ENCODE measurements at regions not wholly inside any gene's neighbourhood (a gene's known extent, or its start where the extent isn't known, plus 50 kb on each side); places are given as distances from the start of the nearest gene placed in this dataset.

DNA sequence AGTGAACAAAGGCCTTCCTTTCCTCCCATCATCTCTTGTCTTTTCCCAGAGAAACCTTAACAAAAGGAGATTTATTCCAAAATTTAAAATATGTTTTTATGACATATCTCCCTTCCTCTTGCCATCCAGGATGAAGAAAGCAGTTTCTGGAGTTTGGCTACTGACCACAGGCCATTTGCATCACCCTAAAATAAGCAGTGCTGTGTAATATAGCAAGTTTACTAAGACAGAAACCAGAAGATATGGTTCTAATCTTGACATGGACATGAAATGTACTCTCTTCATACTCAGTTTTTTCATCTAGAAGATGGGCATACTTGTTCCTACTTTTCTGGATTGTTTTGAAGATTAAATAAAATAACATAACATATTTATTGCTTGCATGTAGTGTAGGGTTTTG is 50.2 kb upstream of the ZFAND5 start:
- TF ChIP-seq, protein P1, sequence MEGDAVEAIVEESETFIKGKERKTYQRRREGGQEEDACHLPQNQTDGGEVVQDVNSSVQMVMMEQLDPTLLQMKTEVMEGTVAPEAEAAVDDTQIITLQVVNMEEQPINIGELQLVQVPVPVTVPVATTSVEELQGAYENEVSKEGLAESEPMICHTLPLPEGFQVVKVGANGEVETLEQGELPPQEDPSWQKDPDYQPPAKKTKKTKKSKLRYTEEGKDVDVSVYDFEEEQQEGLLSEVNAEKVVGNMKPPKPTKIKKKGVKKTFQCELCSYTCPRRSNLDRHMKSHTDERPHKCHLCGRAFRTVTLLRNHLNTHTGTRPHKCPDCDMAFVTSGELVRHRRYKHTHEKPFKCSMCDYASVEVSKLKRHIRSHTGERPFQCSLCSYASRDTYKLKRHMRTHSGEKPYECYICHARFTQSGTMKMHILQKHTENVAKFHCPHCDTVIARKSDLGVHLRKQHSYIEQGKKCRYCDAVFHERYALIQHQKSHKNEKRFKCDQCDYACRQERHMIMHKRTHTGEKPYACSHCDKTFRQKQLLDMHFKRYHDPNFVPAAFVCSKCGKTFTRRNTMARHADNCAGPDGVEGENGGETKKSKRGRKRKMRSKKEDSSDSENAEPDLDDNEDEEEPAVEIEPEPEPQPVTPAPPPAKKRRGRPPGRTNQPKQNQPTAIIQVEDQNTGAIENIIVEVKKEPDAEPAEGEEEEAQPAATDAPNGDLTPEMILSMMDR (IDR thresholded peaks at IDR 0.05; ENCODE audit: borderline replicate concordance, control extremely low read depth, extremely low read depth, insufficient read depth, missing control alignments), result no peak
- in situ Hi-C loops (cut with MboI; ENCODE audit: low sequenced_read_pairs, unreplicated experiment), result no loop called here
- peak; percentile 29 for DNase-seq (ENCODE audit: low spot score)

Data from GM13976 (cell line).